ENCODE measurements at regions not wholly inside any gene's neighbourhood (a gene's known extent, or its start where the extent isn't known, plus 50 kb on each side); places are given as distances from the start of the nearest gene placed in this dataset.

- DNase-seq (ENCODE audit: low spot score), result no peak
Observed at GRCh38 chr20:24060851-24061590, 72.4 kb upstream of the GGTLC1 start.

GRCh38 chr20:24059174-24059573 lies 70.6 kb upstream of the GGTLC1 start:
- DNase-seq (ENCODE audit: low spot score), result no peak

GRCh38 chr20:24056491-24056890 lies 67.9 kb upstream of the GGTLC1 start:
- DNase-seq (ENCODE audit: low spot score), result no peak

- DNase-seq (ENCODE audit: low spot score), result no peak
Observed at GRCh38 chr20:24052599-24053275, 64.2 kb upstream of the GGTLC1 start.

- no peak for DNase-seq (ENCODE audit: low spot score)
Observed at GRCh38 chr20:24051160-24051559, 62.6 kb upstream of the GGTLC1 start.

- no peak for DNase-seq (ENCODE audit: low spot score)
Observed at GRCh38 chr20:24050119-24050518, 61.5 kb upstream of the GGTLC1 start.

- DNase-seq (ENCODE audit: low spot score), result no peak
Observed at GRCh38 chr20:24049081-24049480, 60.5 kb upstream of the GGTLC1 start.

- no peak for DNase-seq (ENCODE audit: low spot score)
Observed at GRCh38 chr20:24048024-24048611, 59.5 kb upstream of the GGTLC1 start.

GRCh38 chr20:24046888-24047287 lies 58.3 kb upstream of the GGTLC1 start:
- no peak for DNase-seq (ENCODE audit: low spot score)

- no peak for DNase-seq (ENCODE audit: low spot score)
Observed at GRCh38 chr20:24045621-24046318, 57.2 kb upstream of the GGTLC1 start.

GRCh38 chr20:24043294-24043693 lies 54.7 kb upstream of the GGTLC1 start:
- DNase-seq (ENCODE audit: low spot score), result no peak

GRCh38 chr20:24042646-24043045 lies 54.1 kb upstream of the GGTLC1 start:
- DNase-seq (ENCODE audit: low spot score), result no peak

- DNase-seq (ENCODE audit: low spot score), result no peak
Observed at GRCh38 chr20:24040896-24041459, 52.4 kb upstream of the GGTLC1 start.

GRCh38 chr20:24039196-24039595 lies 50.6 kb upstream of the GGTLC1 start:
- no peak for DNase-seq (ENCODE audit: low spot score)

Measured in cerebellar cortex (tissue), 1 donor.